IMR-90 (cell line): ENCODE measurements at regions not wholly inside any gene's neighbourhood (a gene's known extent, or its start where the extent isn't known, plus 50 kb on each side); places are given as distances from the start of the nearest gene placed in this dataset.

Experiments
- BHLHE40 ChIP-seq: fragments of 150-350 bp; IDR thresholded peaks from 2 replicates; pipeline ENCODE4 v1.6.1; 2016; ENCODE audit warnings: mild to moderate bottlenecking, low read depth, low read length
- CEBPB ChIP-seq: IDR thresholded peaks from 2 replicates; pipeline ENCODE4 v1.6.1; 2012; ENCODE audit warnings: low read depth, low read length, improper control_type of control experiment
- CTCF ChIP-seq: conservative IDR thresholded peaks from 2 replicates; pipeline ENCODE4 v1.5.1; 2012; ENCODE audit warnings: mild to moderate bottlenecking, low read depth, low read length, improper control_type of control experiment
- FOS ChIP-seq: fragments of 150-350 bp; IDR thresholded peaks from 2 replicates; pipeline ENCODE4 v1.6.1; 2016; ENCODE audit warnings: low read depth, low read length
- MAFK ChIP-seq: IDR thresholded peaks from 2 replicates; pipeline ENCODE4 v1.6.1; 2012; ENCODE audit warnings: low read depth, low read length, improper control_type of control experiment
- MAZ ChIP-seq: IDR thresholded peaks from 2 replicates; pipeline ENCODE4 v1.6.1; 2012; ENCODE audit warnings: low read depth, mild to moderate bottlenecking, low read length, improper control_type of control experiment, moderate library complexity, borderline replicate concordance
- MXI1 ChIP-seq: IDR thresholded peaks from 2 replicates; pipeline ENCODE4 v1.6.1; 2012; ENCODE audit warnings: low read depth, mild to moderate bottlenecking, low read length, moderate library complexity, borderline replicate concordance
- NFE2L2 ChIP-seq: fragments of 150-350 bp; IDR thresholded peaks from 2 replicates; pipeline ENCODE4 v1.6.1; 2016; ENCODE audit warnings: low read depth, mild to moderate bottlenecking, low read length
- POLR2A ChIP-seq: IDR thresholded peaks from 2 replicates; pipeline ENCODE4 v1.6.1; 2012; ENCODE audit warnings: mild to moderate bottlenecking, low read depth, low read length
- RAD21 ChIP-seq: IDR thresholded peaks from 2 replicates; pipeline ENCODE4 v1.6.1; 2012; ENCODE audit warnings: low read length, improper control_type of control experiment
- RCOR1 ChIP-seq: IDR thresholded peaks from 2 replicates; pipeline ENCODE4 v1.6.1; 2012; ENCODE audit warnings: mild to moderate bottlenecking, low read length, improper control_type of control experiment; ENCODE audit not compliant: insufficient replicate concordance
- RFX5 ChIP-seq: IDR thresholded peaks from 2 replicates; pipeline ENCODE4 v1.8.0; 2012; ENCODE audit warnings: low read depth, mild to moderate bottlenecking, low read length, moderate library complexity
- SMC3 ChIP-seq: fragments of 150-350 bp; IDR thresholded peaks from 2 replicates; pipeline ENCODE4 v1.6.1; 2016; ENCODE audit warnings: low read depth, mild to moderate bottlenecking, antibody characterized with exemption, low read length, moderate library complexity
- USF2 ChIP-seq: fragments of 150-350 bp; IDR thresholded peaks from 2 replicates; pipeline ENCODE4 v1.6.1; 2017; ENCODE audit warnings: mild to moderate bottlenecking, antibody characterized with exemption, low read length, low read depth

GRCh38 chr2:194564422-194564821 is 1092.6 kb upstream of the SLC39A10 start:
- no peak for TF ChIP-seq SMC3
- TF ChIP-seq CTCF: no peak
- TF ChIP-seq BHLHE40: no peak
- TF ChIP-seq RAD21: no peak
- no peak for TF ChIP-seq POLR2A
- no peak for TF ChIP-seq MXI1
- no peak for TF ChIP-seq NFE2L2
- TF ChIP-seq FOS: no peak
- TF ChIP-seq CEBPB: no peak
- TF ChIP-seq RCOR1: no peak
- no peak for TF ChIP-seq RFX5
- TF ChIP-seq USF2: no peak
- no peak for TF ChIP-seq MAFK
- no peak for TF ChIP-seq MAZ
